Colon (tissue), 2 donors: ENCODE measurements at regions not wholly inside any gene's neighbourhood (a gene's known extent, or its start where the extent isn't known, plus 50 kb on each side); places are given as distances from the start of the nearest gene placed in this dataset.
A peak's percentile ranks its signal among the peaks of the same experiment; 100 is the strongest.
"Not testable (repeated sequence)": the region's sequence is repeated elsewhere in the genome, so short reads cannot be mapped to it uniquely, and the experiment has no call there.

ENCODE experiments used
- FAIRE-seq: peaks from 2 replicates; lab custom pipeline; 2012; peaks lifted over from hg19 to GRCh38; lab: Jason Lieb, UNC
- donor health status: control.
- donor health status: control.

DNA sequence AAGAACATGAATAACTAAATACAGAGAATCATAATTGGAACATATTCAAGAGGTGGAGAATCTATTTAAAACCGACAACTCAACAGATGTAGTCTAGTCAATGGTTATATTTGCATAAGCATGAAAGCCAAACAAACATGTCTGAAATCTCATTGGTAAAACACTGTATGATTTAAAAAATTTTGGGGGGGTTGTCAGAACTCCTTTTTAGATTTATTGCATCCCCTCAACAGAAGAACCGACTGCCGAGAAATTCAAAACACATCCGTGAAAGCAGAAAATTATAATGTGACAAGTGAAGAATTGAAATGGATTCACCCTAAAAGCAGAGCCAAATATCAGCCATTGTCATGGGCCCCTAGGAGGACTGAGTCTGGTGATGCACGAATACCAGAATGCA is 633.4 kb upstream of the KCNMB2 start:
- FAIRE-seq: no peak

DNA sequence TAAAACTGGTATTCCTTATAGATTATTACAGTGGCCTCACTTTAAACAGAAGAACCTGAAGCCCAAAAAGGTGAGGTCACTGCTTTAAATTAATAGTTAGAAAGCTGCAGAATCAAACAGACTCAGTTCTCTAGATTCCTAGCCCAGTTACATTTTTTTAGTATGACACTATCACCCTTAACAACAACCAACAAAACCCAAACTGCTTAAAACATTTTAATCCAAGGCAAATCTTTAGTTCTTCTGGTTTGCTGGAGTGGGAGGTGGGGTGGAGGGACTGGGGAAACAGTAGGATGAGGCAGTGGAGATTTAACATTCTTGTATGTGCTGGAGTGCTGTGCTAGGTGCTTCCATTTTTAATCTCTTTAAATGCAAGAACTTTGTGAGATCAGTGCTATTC is 631.6 kb upstream of the KCNMB2 start:
- no peak for FAIRE-seq

DNA sequence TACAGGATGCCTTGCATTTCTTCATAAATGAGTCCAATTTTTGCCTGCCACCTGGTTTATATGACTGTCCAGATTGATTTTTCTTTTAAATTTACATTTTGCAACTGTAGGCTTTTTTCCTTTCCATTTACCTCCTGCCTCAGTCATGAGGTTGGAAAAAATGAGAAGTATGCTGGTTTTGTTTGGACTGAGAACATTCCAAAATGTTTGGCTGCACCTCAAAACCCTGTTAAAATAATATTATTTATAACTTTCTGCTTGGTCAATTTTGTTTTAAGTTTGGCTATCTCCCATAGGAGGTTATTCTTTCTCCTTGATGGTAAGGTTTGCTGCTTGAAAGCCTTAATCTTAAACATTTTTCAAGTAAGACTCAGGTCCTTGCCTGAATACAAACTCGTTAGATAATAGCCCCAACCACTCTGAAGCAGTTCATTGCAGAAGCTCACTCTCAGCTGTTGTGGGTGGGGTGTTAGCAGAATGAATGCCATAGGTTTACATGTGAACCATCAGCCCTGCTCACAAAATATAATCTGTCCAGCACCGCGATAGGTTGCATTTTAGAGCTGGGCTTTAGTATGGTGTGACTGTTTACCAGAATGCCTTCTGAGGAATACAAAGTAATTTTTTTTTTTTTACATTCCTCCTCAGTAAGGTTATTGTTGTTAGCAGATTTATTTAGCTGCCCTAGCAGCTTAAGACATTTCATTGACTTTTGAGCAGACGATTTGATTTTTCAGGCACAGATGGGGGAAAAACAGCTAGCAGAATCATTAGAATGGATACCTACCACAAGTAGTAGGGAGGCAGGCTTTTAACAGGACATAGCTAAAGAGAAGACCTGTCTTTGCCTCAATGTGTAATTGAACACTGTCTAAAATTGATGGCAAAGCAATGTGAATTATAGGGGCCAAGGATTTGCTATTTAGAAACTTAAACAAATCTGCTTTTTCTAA is 630.8 kb upstream of the KCNMB2 start:
- FAIRE-seq: no peak

DNA sequence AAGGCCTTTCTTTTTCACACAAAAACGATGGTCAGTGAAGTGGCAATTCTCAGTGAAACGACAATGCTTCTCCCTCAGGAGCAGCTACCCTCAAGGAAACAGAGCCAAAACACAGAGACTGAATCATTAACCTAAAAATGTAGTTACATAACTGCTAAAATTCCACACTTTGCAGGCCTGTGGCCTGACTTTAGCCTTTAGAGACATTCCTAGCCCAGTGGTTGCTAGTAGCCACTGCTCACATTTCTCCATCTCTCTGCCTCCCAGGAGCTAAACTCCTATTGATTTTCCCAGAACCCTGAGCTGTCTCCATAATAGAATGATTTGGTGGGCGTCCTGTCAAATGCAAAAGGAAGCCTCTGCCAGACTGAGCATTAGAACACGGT is 630.1 kb upstream of the KCNMB2 start:
- no peak for FAIRE-seq

DNA sequence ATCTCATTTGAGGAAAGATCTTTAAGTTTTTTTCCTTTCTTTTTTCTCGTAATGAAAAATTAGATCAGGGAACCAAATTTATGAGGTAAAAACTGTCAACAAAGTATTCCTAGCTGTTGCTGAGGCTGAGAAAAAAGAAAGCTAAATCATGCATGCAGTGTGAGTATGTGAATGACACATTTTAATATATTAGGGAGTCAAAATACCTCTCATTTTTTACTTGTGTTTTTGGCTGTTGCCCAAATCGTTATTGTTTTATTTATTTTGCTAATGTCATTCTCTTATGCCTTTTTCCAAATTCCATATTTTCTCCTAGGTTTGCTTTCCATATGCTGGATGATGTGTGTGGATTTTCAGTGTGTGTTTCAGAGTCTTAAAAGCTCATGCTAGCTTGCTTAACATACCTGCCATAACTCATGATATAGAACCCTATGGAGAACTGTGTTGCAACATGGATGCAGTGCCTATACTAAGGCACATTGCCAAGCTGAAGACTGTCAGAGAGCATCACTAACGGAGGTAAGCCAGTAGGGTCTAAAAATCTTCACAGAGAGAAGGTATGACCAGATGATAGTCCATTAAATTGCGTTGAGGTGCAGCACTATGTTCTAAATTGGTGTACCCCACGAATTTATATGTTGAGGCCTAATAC is 629.5 kb upstream of the KCNMB2 start:
- no peak for FAIRE-seq

DNA sequence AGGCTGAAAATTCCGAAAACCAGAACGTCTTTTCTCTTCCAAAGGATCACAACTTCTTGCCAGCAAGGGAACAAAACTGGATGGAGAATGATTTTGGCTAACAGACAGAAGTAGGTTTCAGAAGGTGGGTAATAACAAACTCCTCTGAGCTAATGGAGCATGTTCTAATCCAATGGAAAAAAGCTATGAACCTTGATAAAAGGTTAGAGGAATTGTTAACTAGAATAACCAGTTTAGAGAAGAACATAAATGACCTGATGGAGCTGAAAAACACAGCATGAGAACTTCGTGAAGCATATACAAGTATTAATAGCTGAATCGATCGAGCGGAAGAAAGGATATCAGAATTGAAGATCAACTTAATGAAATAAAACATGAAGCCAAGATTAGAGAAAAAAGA is 626.7 kb upstream of the KCNMB2 start:
- FAIRE-seq: not testable (repeated sequence)

DNA sequence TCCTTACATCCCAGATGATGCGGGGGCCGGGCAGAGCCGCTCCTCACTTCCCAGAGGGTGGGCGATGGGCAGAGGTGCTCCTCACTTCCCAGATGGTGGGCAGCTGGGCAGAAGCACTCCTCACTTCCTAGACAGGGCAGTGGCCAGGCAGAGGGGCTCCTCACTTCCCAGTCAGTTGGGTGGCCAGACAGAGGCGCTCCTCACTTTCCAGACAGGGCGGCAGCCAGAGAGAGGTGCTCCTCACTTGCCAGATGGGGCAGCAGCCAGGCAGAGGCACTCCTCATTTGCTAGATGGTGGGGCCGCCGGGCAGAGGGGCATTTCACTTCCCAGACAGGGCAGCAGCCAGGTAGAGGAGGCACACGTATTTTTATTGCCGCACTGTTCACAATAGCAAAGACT is 622.0 kb upstream of the KCNMB2 start:
- no peak for FAIRE-seq

DNA sequence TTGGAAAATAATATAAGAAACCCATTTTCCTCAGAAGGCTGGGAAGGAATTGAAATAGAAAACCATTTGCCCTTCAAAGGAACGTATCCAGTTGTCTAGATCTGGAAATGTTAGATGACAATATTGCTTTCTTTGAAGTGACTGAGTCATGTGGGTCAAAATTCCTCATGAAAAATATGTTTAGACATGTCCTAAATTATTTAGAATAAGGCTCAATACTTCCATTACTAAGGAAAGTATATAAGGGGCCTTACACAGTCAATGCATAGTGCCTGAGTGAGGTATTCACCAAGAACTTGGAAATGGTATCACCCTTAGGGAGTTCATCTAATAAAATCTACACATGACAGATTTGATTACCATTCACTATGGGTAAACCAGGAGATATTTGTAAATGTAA is 619.8 kb upstream of the KCNMB2 start:
- no peak for FAIRE-seq

DNA sequence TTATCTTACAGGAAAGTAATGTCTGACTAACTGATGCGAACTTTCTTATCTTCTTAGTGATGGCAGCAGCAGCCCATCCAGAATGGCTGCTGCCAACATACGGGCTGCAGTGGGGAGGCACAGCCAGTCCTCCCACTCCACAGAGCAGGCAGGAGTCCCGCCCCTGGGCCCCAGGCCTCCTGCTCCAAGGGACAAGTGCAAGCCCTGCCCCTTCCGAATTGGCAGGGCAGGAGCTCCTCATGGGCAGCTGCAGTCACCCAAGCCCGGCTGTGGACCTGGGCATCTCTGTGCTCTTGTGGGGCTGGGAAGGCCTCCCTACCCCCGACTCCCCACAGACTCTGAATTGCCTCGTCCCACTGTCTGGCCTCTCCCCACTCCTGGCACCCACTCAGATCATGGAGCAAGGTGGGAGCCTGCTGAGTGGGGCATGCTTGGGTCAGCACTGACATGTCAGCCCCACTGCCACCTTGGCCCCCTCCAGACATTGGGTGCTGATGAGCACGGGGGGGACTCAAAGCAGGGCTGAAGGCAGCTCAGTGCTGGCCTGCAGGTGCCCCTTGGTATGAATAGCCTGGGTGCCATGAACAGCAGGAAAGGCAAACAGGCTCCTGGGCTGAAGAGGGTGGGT is 618.9 kb upstream of the KCNMB2 start:
- FAIRE-seq: no peak

DNA sequence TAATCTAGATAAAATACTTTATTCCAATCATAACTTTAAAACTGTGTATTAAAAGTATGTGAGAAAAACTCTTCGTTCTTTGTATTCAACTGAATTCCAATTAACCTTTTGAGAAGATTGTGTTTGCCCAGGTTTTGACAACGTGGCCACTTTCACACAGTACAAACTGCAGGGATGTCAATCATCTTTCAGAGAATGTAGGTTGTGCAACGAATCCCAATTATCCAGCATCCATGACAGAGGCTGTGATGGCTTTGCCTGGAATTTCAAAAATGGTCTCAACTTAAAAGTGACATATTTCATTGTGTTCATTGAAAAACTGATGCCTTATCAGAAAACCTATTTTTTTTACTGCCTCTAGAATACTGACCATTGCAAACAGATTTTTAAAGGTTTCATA is 615.1 kb upstream of the KCNMB2 start:
- no peak for FAIRE-seq

DNA sequence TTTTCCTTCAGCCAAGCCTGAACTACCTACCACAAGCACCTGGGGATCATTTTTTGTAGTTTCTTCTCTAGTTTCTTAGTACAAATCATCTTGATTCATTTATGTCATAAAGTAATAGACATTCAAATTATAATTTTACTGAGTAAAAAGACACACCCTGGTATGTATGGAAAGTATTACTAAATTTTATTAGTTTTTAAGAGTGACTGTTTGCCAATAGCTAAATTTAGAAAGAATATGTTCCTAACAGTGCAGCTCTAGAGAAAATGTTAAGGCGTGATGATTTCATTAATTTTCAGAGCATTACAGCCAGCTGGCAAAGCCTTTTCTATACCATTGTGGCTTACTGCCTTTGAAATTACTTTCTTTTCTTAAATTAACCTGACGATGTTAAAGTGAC is 612.0 kb upstream of the KCNMB2 start:
- FAIRE-seq: no peak

DNA sequence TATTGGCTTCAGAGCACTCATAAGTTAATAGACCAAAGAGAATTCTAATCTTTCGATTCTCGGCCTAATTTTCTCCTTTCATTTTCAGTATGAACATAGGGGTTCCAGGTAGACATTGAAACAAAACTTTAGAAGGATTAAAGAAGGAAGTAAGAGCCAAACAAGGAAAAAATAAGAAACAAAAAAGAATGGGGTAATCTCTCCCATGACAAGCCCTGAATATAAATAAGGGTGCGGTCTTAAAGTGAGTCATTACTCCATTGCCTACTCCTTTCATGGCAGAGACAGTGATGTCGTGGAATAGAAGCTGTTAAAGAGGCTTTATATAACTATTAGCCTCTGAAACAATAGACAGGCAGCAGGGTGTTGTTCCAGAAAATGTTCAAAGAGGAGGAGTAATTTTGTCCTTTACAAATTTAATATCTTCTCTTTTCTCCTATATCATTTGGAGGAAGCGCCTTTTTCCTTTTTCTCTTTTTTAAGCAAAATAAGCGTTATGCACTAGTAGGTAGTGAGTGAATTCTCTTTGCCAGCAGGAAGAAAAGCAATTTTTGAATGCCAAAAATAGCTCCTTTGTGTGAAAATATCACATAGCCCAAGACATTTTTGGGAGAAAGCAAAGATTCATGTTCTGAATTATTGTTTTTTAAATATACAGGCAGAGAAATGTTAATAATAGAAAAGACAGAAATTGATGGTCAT is 607.9 kb upstream of the KCNMB2 start:
- FAIRE-seq: peak; percentile 57

DNA sequence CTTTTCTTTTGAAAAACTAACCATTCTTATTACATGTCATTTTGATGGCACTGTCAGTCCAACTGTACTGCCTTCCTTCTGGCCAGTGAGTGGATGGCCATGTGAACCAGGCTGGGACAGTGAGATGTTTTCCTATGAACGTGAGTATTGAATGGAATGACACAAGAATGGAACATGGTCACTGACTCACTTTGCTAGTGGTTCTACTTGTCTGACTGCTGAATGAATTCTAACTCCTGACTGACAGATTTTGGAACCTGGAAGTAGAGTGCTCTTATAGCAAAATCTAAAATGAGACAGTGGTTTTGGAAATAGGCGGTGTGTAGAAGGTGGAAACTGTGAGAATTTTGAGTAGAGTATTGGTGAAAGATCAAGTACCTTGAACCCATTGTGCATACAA is 606.9 kb upstream of the KCNMB2 start:
- FAIRE-seq: no peak

DNA sequence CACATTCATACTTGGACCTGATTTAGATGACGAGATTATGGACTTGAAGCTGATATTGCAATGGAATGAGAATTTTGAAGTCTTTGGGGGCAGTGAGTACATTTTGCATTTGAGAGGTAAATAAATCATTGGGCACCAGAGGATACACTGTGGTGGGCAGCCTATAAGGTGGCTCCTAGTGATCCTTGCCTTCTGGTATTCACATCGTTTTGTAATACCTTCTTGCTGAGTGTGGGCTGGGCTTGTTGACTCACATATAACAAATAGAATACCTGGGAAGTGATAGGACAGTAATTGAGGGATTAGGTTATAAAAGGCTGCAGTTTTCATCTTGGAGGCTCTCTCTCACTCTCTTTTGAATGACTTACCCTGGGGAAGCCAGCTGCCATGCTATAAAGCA is 605.5 kb upstream of the KCNMB2 start:
- FAIRE-seq: no peak

DNA sequence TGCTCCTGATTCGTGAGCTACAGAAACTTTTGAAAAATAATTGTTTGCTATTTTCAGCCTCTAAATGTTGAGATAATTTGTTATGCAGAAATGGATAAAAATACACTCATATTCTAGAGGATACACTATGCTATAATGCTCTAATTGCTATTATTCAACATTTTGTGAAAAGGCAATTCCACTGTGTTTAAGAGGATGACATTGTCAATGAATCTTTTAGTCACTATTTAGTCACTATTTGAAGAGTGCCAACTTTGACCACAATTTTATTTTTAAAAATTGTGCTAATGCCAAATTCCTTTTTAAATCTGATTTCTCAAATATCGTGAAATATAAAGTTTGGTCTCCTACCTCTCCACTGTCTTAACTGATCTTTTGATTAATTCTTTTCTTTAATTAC is 604.9 kb upstream of the KCNMB2 start:
- no peak for FAIRE-seq

DNA sequence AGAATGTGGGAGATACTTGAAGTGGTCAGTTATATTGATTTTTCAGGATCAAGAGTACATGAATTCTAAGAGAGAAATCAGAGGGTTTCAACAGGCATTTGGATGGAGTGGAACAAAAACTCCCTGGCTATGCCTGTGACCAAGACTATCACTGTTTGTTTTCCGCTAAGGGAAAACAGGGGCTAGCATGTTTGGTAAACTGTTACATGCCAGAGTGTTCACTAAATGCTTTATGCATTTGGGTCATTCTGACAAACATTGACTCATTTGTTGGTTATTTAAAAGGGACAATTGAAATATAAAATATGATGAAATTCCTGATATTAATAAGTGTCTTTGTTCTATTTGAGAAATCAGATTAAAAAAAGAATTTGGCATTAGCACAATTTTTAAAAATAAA is 603.9 kb upstream of the KCNMB2 start:
- FAIRE-seq: no peak

DNA sequence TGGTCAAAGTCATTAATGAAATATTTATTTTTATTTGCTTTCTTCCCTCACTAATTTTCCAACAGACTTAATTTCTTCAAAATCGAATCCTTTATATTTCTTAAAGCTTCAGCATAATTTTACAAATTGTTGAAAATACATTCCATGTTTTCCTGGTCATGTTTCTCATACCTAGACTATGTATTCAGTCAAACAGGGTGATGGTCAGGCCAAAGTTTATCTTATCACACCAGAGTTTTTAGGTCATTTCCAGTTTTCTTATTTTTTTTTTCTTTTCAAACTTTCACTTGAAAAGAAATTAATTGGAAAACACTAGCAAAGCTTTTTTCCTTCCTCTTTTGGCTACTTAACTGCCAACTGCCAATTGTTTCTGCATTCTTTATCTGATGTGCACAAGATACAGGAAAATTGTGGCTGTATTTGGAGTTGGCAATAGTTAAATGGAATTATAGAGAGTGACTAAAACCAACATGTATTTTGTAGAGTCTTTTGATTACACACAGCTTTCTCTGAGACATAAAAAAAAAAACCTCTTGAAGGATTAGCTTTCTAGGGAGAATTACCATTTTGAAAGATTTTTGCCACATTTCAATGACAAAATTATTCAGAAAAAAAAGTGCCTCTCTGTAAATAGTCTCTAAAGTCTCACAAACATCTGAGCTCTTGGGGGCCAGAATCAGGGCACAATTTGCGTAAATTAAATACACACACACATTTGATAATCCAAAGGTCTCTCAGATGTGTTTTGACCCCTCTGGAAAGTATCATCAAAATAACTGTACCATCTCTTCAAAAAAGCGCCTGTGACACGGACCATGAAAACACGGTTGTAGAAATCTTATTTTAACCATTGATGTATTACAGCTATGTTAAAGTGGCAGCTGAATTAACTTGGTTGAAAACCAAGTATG is 603.2 kb upstream of the KCNMB2 start:
- FAIRE-seq: peak; percentile 24

DNA sequence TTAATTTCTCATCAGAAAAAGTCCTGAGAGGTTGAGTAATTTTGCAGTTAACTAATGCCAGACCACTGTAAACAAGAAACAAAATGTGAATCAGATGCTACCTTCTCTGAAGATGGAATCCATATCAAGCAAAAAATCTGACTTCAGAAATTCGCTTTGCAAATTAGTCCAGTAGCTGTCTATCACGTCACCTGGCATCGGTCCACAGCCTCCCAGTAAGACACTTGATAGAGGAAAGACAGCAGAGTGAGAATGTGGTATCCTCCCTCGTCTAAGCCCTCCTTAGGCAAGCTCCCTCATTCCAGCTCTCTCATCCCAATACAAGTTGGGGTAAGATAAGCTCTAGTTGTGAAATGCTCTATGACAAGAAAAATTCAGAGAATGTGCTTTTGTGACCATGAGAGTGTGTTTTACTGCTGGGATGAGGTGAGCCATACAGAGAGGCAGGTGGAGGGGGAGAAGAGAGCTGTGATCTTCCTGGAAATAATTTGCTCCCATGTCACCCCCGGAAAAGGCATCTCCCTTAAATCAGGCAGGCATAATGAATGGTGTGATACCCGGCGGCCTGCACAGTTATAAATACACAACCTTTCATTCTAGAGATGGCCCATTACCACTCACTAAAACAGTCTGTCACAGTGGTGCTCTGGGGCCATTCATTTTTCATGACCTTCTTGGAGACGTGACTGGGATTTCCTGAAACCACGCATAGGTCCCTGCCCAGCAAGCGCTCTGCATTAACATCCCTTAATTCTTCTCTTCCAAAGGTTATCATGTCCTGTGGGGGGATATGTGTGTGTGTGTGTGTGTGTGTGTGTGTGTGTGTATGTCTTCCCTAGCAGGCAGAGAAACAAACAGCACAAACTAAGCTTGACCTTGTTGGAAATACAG is 602.0 kb upstream of the KCNMB2 start:
- FAIRE-seq: no peak

DNA sequence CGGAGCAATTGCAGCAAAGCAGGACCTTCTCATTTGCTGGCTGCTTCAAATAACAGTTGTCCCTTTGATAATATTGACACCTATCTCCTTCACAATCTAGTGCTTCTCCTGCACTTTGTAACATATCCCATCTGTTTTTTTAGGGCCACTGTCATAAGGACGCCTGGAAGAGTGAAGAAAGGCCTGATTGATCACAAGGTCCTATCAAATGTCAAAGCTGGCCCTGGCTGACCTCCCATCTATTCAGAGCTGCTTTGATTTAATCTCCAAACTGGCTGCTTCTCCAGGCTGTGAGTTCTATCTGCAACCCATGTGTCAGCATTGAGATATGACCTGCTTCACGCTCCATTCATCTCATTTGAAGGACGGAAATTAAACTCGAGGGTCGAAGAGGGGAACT is 601.2 kb upstream of the KCNMB2 start:
- FAIRE-seq: no peak

DNA sequence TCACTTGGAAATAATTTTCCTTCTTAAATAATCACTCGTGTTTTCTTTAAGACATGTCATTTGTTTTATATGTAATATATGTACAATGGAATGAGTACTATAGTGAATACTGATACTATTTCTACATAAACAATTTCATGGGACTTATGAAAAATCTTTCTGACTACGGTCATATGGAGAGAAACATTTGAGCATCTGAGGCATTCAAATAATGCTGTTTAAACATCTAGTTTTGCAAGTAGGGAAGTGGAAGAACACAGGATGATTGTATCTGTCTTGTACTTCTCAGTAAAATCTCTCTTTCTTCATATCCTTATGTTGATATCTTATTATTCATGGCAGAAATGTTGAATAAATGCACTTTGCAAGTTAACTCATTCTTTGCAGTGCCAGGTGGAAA is 599.5 kb upstream of the KCNMB2 start:
- FAIRE-seq: peak; percentile 58

DNA sequence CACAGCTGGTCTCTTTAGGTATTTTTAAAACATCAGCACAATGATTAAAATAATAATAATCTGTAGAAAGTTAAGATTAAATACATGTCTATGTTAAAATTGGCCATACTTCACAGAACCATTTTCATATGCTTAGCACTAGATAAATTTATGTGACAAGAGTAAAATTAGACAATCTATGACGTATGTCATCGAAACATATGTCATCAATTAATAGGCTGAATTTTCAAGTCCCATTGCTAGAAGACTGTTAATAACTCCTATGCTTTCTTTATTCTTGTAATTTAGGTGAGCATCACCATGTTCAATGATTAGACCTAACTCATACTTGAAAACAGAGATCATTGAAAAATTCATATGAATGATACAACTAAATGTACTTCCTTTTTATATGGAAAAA is 593.3 kb upstream of the KCNMB2 start:
- FAIRE-seq: no peak
